Skeletal muscle cell (primary cell): ENCODE measurements at regions not wholly inside any gene's neighbourhood (a gene's known extent, or its start where the extent isn't known, plus 50 kb on each side); places are given as distances from the start of the nearest gene placed in this dataset.
"Not testable (repeated sequence)": the region's sequence is repeated elsewhere in the genome, so short reads cannot be mapped to it uniquely, and the experiment has no call there.

ENCODE experiments used
- DNase-seq: peaks from one replicate; pipeline ENCODE4 v3.0.0-alpha.2; 2010; ENCODE audit warnings: low read depth
- H3K4me3 ChIP-seq: 2 replicates; pipeline ENCODE4 v1.5.1; 2011; ENCODE audit warnings: low read depth, mild to moderate bottlenecking, control low read depth, low read length, moderate library complexity

DNA sequence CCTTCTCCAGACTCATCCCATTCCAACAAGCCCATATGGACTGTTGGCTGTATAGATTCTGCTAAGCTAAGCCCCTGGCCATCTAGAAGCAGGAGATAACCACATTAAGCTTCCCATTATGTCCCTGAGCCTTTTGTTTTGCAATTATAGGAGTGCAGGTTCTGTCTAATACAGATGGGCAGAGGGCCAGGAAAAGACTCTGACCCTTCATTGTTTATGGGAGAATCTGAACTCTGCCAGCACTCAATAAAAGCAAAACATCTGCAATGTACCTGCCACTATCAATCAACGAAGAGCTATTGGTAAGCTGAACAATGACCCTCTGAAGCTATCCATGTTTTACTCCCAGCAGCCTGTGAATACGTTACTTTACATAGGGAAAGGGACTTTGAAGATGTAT lies 207.3 kb upstream of the CLNK start:
- H3K4me3 ChIP-seq = no peak overlapping the region
- DNase-seq = no peak

DNA sequence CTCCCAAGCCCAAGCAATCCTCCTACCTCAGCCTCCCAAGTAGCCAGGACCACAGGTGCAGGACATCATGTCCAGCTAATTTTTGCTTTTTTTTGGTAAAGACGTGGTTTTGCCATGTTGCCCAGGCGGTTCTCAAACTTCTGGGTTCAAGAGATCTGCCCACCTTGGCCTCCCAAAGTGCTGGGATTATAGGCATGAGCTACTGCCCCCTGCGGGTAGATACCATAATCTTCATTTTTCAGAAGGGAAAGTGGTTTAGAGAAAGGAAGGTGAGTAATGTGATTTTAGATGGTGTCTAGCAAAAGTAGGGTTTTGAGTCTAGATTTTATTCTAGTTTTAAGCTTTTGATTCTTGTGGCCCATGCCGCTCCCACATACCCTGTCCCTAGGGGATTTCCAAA lies 205.3 kb upstream of the CLNK start:
- no peak overlapping the region for H3K4me3 ChIP-seq
- no peak for DNase-seq

DNA sequence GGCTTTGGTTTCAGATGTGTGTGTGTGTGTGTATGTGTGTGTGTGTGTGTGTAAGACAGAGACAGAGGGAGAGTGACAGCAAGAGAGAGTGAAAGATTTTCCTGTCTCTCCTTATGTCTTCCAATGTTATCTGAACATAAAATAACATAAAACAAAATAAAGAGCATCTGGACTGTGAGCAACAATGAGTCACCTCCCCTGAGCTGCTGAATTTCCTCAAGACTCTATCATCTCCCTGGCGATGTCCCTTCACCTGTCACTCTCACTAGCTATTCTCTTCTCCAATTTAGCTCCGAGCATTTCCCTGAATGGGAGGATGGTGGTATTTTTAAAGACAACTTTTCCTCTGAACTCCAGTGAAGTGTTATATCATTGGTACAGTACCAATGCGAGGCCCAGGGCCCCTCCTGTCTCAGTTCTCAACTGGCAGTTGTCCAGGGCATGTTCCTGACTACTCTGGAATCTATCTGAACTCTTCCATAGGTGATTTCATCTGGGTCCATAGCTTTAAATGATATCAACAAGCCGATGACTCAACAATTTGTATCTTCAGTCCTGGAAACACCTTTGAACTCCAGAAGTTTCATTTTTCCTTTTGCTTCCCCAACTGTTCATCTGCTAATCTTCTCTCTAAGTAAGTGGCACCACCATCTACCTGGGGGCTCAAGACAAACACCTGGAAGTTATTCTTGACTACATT lies 195.0 kb upstream of the CLNK start:
- peak; percentile 20 for DNase-seq

DNA sequence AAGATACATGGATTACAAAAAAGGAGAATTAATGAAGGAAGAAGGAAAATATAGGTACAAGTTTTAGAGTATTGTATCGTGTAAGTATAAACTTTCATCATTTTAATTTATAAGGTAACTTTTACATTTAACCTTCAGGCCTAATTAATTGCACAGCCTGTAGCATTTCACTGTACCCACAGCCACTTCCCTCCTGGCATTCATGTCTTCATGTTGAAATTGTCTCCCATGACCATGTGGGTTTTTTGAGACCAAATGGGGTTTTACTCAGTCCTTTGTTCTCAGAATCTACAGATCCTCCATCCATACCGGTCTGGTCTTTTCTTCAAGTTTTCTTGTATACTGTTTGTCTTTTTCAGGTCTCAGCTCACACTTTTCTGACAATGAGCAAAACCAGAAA lies 194.3 kb upstream of the CLNK start:
- H3K4me3 ChIP-seq = no peak overlapping the region
- DNase-seq = no peak

More for the DNA sequence above, 195.0 kb upstream of the CLNK start:
- no peak overlapping the region for H3K4me3 ChIP-seq

DNA sequence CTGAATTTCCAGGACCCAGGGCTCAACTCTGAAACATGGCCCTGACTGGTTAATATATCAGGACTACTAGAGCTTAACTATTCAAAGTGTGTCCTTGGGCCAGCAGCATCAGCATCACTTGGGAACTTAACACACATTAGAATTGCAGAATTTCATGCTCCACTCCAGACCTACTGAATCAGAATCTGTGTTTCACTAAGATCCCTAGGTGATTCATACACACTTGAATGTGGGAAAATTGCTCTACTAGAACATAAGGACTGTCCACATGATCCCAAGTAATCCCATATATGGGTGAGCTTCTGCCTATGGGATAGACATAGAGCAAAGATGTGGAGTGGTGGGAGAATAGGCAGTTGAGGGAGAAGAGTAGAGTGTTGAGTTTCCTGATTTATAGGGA lies 192.5 kb upstream of the CLNK start:
- H3K4me3 ChIP-seq = no peak overlapping the region
- DNase-seq = peak; percentile 8

DNA sequence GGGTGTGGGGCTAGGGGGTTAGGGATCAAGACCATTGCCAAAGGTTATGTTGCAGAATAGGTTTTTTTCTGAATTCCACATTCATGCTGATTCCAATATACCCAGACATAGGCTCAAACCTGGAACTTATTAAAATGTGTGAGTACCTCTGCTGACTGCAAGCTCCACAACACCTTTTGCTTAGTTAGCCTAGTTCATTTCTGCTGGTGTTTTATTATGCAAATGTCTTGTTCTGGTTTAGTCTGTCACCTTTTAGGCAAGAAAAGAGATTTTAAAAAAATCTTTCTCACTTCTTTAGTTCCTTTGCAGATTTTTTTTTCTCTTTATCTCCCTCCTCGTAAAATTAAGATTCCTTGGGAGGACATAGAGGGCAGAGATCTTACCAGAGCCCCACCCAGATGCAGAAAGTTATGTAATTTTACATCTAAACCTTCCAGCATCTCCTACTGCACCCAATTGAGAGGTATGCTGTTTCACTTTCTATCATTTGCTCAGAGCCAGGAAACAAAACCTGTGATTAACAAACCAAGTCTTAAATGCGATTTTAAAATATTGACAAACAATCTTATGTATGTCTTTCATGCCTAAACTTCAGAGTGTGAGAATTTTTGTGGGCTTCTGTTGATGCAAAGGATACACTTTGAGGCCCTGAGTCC lies 190.7 kb upstream of the CLNK start:
- no peak for DNase-seq
- no peak overlapping the region for H3K4me3 ChIP-seq

DNA sequence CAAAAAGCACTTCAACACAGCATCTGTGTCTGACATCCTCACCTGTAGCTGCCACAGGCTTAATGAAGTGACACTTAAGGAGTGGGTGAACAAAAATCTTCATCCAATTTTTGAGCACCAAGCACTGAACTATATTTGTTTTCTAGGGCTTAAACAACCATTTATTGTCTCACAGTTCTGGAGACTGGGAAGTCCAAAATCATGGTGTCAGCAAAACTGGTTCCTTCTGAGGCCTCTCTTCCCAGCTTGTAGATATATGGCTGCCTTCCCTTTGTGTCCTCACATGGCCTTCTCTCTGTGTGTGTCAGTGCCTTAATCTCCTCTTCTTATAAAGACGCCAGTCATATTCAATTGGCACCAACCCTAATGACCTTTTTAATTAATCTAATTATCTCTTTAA lies 189.2 kb upstream of the CLNK start:
- no peak for DNase-seq
- H3K4me3 ChIP-seq = no peak overlapping the region

DNA sequence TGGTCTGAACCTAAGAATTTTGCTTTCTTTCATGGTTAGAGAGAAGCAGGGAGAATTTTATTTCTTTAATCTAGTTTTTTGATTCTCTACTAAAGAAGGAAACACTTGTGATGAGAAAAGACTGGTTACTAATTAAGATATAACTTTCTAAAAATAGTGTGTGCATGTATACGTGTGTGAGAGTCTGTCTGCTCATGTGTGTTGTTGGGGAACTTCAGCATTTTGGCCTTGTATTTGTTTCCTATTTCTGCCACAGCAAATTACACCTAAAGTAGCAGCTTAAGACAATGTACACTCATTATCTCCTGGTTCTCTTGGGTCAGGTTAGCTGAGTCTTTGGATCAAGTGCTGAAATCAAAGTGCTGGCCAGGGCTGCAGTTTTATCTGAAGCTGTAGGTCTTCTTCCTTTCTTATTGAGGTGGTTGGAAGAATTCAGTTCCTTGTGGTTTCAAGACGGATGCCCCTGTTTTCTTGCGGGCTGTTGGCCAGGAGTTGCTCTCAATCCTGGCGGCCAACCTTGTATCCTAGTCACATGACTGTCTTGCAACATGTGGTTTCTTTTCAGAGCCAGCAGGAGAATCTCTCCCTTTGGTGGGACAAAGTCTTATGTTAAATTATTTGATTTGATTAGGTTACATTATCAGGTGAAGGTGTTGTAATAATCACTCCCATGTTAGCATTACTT lies 188.4 kb upstream of the CLNK start:
- DNase-seq = no peak
- no peak overlapping the region for H3K4me3 ChIP-seq

DNA sequence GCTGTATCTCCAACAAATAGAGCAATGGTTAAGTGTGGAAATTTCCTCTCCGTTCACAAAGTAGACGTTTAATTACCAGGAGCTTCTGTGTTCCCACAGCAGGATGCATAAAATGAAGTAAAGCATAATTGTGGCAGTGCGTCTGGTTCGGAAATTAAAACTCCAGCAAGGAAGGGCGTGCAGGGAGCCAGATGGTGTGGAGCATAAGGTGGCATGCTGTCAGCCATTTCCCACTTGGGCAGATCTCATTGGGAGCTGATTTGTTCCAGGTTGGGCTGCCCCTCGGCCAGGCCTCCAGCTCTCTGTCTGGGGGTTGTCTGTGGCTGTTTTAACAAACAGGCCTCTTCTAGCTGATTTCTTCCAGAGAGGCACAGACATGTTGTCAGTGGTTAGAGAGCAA lies 182.1 kb upstream of the CLNK start:
- H3K4me3 ChIP-seq = no peak overlapping the region
- DNase-seq = no peak

DNA sequence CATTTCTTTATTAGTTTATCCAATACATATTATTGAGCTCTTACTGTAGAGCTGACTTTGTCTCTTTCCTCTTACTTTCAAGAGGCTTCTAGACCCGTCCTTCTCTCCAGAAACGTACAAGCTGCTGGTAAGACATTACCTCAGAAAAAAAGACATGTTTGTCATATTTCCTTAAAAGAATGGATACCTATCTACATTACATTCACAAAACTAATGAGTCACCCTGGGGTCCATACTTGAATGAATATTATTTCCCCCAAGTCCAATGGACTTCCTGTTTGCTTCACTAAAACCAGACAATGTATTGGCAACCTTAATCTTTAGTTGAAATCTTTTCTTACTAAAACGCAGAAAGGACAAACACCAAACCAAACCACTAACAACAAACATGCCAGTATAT lies 176.5 kb upstream of the CLNK start:
- no peak overlapping the region for H3K4me3 ChIP-seq
- DNase-seq = no peak

DNA sequence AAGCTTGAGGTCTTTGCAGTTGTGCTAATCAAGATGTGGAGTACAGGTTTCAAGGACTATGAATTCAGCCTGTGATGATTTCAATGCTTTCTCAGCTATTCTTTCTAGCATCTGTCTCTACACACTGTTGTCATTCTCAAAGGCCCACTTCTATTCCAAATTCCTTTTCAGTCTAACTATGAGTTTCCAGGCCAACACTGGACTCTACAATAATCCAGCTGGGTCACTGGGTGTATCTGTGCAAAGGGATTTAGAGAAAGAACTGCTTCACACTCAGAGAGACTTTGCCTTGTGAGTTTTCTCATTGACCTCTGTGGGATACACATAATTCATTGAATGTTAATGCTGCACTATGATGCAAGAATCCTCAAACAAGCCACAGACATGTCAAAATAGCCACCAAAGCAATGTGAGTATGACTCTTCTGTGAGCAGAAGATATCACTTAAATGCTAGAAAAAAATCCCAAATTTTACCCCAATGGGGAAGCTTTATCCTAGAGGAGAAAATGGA lies 171.8 kb upstream of the CLNK start:
- H3K4me3 ChIP-seq = no peak overlapping the region

DNA sequence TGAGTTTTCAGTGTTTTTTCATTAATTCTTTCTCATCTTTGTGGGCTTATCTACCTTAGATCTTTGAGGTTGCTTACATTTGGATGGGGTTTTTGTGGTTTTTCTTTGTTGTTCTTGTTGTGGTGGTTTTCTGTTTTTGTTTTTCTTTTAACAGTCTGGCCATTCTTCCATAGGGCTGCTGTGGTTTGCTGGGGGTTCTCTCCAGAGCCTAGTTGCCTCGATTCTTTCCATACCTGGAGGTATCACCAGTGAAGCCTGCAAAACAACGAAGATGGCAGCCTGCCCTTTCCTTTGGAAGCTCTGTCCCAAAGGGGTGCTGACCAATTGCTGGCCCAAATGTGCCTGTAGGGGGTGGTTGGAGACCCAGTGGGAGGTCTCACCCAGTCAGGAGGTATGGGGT lies 168.6 kb upstream of the CLNK start:
- H3K4me3 ChIP-seq = no peak overlapping the region
- no peak for DNase-seq

More for the DNA sequence above, 171.8 kb upstream of the CLNK start:
- DNase-seq = no peak

DNA sequence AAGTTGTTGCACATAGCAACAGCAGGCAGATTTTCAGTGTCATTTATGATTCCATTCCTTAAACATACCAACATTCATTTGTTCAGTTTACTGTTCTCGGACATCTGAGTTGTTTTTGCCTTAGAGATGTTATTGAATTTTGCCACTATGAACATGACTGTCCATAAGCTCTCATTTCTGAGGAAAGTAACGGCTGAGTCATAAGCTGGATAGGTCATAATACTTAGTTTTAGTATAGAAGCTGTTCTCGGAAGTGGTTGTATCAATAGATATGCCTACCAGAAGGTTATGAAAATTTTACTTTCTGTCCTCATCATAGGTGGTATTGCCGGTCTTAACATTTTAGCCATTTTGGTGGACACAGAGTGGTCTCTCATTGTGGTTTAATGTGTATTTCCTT lies 157.1 kb upstream of the CLNK start:
- no peak for DNase-seq
- no peak overlapping the region for H3K4me3 ChIP-seq

DNA sequence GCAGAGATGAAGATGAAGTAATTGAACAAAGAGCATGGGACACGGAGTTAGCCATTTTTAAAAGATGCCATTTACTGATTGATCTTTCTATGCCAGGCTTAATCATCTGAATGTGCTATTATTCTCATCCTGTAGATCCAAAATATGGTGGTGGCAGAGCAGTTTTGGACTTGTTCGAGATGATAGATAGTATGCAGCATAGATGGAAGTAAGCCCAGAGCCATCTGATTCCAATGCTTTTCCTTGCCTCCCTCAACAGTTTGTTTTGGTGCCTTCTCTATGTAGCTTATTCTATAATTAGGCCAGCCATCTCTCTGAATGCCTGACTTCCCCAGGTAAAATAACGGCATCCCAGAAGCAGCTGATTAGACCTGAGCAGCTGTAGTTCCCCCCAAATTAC lies 152.6 kb upstream of the CLNK start:
- no peak for DNase-seq
- H3K4me3 ChIP-seq = no peak overlapping the region

DNA sequence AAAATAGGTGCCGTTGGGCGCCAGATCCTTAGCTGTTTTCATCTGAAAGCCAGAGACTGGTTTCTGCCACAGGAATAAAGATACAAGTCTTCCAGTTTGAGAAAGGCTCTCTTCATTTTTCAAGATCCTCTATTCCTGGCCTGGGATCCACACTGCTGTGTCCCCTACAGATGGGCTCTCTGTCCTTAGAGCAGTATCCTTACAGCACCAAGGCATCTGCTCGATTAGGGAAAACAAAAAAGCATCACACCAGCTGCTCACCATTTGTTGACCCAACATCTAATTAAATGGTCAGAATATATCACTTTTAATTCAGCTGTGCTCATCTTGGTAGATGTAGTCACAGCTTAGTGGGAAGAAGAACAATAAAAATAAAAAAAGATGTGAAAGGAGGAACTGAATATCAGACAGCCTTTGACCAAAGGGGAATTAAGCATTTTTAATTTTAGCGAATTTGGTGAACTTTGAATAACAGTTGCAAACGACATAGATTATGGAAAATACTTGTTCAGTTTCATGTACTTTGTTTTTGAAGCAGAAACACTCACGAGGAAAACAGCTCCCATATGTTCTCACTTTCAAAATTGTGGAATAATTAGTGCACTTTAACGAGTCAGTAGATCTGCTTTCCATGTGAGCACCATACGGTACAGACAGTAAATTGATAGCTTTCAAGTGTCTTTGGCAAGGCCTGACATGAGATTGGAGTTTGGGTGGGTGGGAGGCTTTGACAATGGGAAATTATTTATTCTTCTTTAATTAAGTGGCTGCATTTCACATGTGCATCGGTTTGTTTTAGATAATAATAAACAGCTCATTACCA lies 148.4 kb upstream of the CLNK start:
- no peak overlapping the region for H3K4me3 ChIP-seq
- DNase-seq = no peak

DNA sequence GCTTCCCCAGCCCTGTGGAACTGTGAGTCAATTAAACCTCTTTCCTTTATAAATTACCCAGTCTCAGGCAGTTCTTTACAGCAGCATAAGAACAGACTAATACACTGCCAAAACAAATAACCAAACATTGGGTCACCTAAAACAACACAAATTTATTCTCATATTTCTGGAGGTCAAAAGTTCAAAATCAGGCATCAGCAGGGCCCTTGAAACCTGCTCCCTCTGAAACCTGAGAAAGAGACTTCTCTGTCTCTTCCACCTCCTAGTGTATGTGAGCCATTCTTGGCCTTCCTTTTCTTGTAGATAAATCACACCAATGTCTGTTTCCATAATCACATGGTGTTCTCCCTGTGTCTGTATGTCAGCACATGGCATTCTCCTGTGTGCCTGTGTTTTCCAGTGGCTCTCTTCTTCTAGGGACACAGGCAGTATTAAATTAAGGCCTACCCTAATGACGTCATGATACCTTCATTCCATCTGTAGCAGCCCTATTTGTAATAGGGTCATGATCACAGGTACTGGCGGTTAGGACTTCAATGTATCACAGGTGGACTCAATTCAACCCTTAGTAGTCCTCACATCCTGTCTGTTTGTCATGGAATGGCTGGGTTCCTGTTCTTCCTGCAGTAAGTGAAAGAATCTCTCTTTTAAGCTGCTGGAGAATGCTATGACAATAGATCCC lies 147.3 kb upstream of the CLNK start:
- H3K4me3 ChIP-seq = no peak overlapping the region
- no peak for DNase-seq

DNA sequence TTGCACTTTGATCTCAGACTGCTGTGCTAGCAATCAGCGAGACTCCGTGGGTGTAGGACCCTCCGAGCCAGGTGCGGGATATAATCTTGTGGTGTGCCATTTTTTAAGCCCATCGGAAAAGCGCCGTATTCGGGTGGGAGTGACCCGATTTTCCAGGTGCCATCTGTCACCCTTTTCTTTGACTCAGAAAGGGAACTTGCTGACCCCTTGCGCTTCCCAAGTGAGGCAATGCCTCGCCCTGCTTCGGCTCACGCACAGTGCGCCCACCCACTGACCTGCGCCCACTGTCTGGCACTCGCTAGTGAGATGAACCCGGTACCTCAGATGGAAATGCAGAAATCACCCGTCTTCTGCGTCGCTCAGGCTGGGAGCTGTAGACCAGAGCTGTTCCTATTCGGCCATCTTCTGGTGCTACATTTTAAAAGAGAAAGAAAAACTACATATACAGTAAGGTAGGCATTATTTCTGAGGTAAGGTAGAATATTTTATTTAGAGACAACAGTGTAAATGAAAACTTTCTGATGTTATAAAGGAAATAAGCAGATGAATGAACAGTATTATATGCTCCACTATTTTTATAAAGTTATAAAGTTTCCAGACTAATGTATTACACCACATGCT lies 144.5 kb upstream of the CLNK start:
- not testable (repeated sequence) for DNase-seq, H3K4me3 ChIP-seq

DNA sequence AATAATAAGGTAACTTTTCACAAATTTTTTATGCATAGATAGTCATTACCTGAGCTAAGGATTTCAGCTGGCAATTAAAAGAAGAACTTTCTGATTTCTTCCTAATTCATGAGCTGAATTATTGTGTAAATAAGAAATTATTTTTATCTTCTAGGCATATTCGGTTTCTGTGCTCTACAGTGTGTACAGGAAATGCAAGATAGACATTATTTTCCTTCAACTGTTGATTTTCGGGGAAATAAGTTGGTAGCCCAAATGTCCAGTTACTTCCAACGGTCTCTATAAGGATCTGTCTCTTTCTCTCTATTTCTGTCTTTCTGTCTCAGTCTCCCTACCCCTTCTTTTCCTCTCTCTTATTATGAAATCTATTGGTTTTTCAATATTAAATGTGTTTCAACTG lies 137.3 kb upstream of the CLNK start:
- no peak for DNase-seq
- H3K4me3 ChIP-seq = no peak overlapping the region

DNA sequence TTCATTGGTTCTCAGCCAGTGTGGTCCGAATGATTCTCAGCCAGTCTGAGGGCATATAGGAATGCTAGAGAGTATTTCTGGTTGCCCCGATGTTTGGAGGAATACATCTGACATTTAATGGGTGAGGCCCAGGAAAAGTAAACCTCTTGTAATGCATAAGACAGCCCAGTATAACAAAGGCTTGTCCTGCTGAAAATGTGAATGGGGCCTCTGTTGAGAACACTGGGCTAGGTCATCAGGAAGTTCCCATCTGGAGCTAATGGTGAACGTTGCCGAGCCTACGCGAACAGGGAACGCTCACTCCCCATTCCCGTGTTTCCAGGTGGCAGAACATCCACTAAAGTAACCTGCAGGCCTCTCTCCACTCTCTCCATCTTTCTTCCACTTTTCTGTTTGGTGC lies 132.0 kb upstream of the CLNK start:
- no peak overlapping the region for H3K4me3 ChIP-seq
- DNase-seq = no peak
